CD14-positive monocyte (primary cell): ENCODE measurements at regions not wholly inside any gene's neighbourhood (a gene's known extent, or its start where the extent isn't known, plus 50 kb on each side); places are given as distances from the start of the nearest gene placed in this dataset.
"Not testable (repeated sequence)": the region's sequence is repeated elsewhere in the genome, so short reads cannot be mapped to it uniquely, and the experiment has no call there.

ENCODE experiments used
- DNase-seq, 3 donors: peaks; one replicate each; pipeline ENCODE4 v3.0.0-alpha.2; 2011 to 2022
- H2AFZ ChIP-seq: 2 replicates; pipeline ENCODE4 v1.6.0; 2012; ENCODE audit warnings: mild to moderate bottlenecking, low read depth, low read length, inconsistent platforms; ENCODE audit not compliant: insufficient read depth, poor library complexity, severe bottlenecking
- H3K27ac ChIP-seq, 2 donors: 1 replicate in 1 of 2; 2 replicates in 1 of 2; pipeline ENCODE4 v1.5.1; 2012 to 2013; ENCODE audit warnings: low read length in 2 of 2, control low read depth in 1 of 2, inconsistent platforms in 1 of 2, low read depth in 1 of 2, mild to moderate bottlenecking in 1 of 2
- H3K27me3 ChIP-seq, 2 donors: one replicate each; pipeline versions ENCODE4 v1.6.0 to v1.6.1; 2011 to 2013; ENCODE audit warnings: low read length in 2 of 2; ENCODE audit not compliant: control insufficient read depth in 2 of 2, insufficient read depth in 2 of 2
- H3K36me3 ChIP-seq, 2 donors: replicated peaks in 1 of 2; 1 replicate in 1 of 2; 2 replicates in 1 of 2; pipeline versions ENCODE4 v1.5.1 to v1.6.1; 2012 to 2013; ENCODE audit warnings: low read length in 2 of 2, control low read depth in 1 of 2, inconsistent platforms in 1 of 2, mild to moderate bottlenecking in 1 of 2; ENCODE audit not compliant: insufficient read depth in 2 of 2, control insufficient read depth in 1 of 2
- H3K4me1 ChIP-seq, 2 donors: 1 replicate in 1 of 2; 2 replicates in 1 of 2; pipeline versions ENCODE4 v1.5.1 to v1.6.1; 2012 to 2013; ENCODE audit warnings: low read length in 2 of 2, control low read depth in 1 of 2, inconsistent platforms in 1 of 2, mild to moderate bottlenecking in 1 of 2, moderate library complexity in 1 of 2; ENCODE audit not compliant: insufficient read depth in 2 of 2, control insufficient read depth in 1 of 2
- H3K4me2 ChIP-seq: replicated peaks from 2 replicates; pipeline ENCODE3; 2012; ENCODE audit warnings: low read length, moderate library complexity, mild to moderate bottlenecking; ENCODE audit not compliant: poor library complexity, severe bottlenecking; ENCODE audit errors: extremely low read depth
- H3K4me3 ChIP-seq, 3 experiments: fragments of 200-600 bp in 1 of 3; sonication (generic) in 1 of 3; replicated peaks in 1 of 3; 1 replicate in 2 of 3; 2 replicates in 1 of 3; pipeline ENCODE4 v1.5.1; 2011 to 2013; ENCODE audit warnings: low read length in 3 of 3, mild to moderate bottlenecking in 3 of 3, control low read depth in 2 of 3, low read depth in 2 of 3, inconsistent platforms in 1 of 3, moderate library complexity in 1 of 3
- H3K79me2 ChIP-seq: 2 replicates; pipeline ENCODE4 v1.6.0; 2012; ENCODE audit warnings: mild to moderate bottlenecking, control low read depth, inconsistent platforms, low read length, moderate library complexity; ENCODE audit not compliant: insufficient read depth
- H3K9ac ChIP-seq: 2 replicates; pipeline ENCODE4 v1.6.0; 2017; ENCODE audit warnings: low read length, mild to moderate bottlenecking; ENCODE audit not compliant: insufficient read depth, poor library complexity, severe bottlenecking
- H3K9me3 ChIP-seq, 2 donors: replicated peaks in 1 of 2; 1 replicate in 1 of 2; 2 replicates in 1 of 2; pipeline versions ENCODE4 v1.5.1 to v1.6.1; 2012 to 2013; ENCODE audit warnings: low read length in 2 of 2, control low read depth in 1 of 2; ENCODE audit not compliant: control insufficient read depth in 1 of 2, insufficient read depth in 1 of 2
- H4K20me1 ChIP-seq: 2 replicates; pipeline ENCODE4 v1.6.0; 2012; ENCODE audit warnings: mild to moderate bottlenecking, low read length, control low read depth, moderate library complexity; ENCODE audit not compliant: insufficient read depth
- H3K27ac Mint-ChIP-seq, 7 donors: one replicate each; pipeline ENCODE4 v1.8.0; 2020; ENCODE audit warnings: mild to moderate bottlenecking in 7 of 7, mixed read lengths in 7 of 7, moderate library complexity in 6 of 7, inconsistent platforms in 2 of 7
- H3K27me3 Mint-ChIP-seq, 3 donors: one replicate each; pipeline ENCODE4 v1.8.0; 2021 to 2022; ENCODE audit warnings: low read depth in 3 of 3, mild to moderate bottlenecking in 3 of 3, mixed read lengths in 3 of 3, moderate library complexity in 3 of 3, inconsistent platforms in 1 of 3
- H3K36me3 Mint-ChIP-seq, 2 donors: one replicate each; pipeline ENCODE4 v1.8.0; 2020; ENCODE audit warnings: mixed read lengths in 2 of 2, inconsistent platforms in 1 of 2, mild to moderate bottlenecking in 1 of 2
- H3K4me1 Mint-ChIP-seq: one replicate; pipeline ENCODE4 v1.8.0; 2020; ENCODE audit warnings: mild to moderate bottlenecking, mixed read lengths
- H3K4me3 Mint-ChIP-seq, 2 donors: one replicate each; pipeline ENCODE4 v1.8.0; 2020; ENCODE audit warnings: mild to moderate bottlenecking in 2 of 2, mixed read lengths in 2 of 2, moderate library complexity in 1 of 2
- H3K9me3 Mint-ChIP-seq, 7 donors: one replicate each; pipeline ENCODE4 v1.8.0; 2020 to 2022; ENCODE audit warnings: mixed read lengths in 7 of 7, mild to moderate bottlenecking in 6 of 7, moderate library complexity in 6 of 7, inconsistent platforms in 2 of 7
- WGBS: methylation state at CpG from one replicate; pipeline ENCODE4 v1.1.5; 2013; ENCODE audit warnings: missing lambda C conversion rate; ENCODE audit not compliant: insufficient coverage; 5-methylcytosine and 5-hydroxymethylcytosine counted together
- intact Hi-C, 2 donors: fragments of 100-400 bp; cut with micrococcal nuclease; formaldehyde crosslinking; loops; one replicate each; pipeline versions ENCODE4 v1.15.0 to v1.15.1; 2023
- TF ChIP-seq, protein P1 (sequence below): fragments of 200-600 bp; IDR thresholded peaks from one replicate; pipeline ENCODE4 v1.8.0; 2022; ENCODE audit warnings: antibody characterized with exemption, mild to moderate bottlenecking

DNA sequence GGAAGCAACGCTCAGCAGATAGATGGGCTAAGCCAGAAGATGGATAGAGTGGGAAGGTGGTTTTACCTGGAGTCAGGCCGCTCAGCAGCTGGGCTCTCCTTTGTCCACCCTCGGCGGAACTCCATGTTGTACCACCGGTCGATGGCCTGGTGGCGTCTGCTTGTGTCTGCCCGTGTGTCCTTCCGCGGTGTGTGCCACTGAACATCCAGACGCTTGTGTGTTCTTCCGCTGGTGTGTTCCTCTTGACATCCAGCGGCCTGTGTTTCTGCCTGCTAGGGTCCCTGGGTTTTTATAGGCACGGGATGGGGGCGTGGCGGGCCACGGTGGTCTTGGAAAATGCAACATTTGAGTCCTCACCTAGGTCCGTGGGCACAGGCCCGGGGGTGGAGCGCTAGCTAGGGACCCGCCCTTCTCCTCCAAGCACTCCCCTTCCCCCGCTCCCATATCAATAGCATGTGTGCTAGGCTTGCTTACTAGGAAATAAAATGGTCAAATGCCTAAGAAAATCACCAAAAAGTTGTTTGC lies 1431.7 kb upstream of the ACVR2A start:
- no peak overlapping the region for H3K4me2 ChIP-seq
- no peak for DNase-seq
- no peak overlapping the region for H3K9ac ChIP-seq
- TF ChIP-seq, protein P1, sequence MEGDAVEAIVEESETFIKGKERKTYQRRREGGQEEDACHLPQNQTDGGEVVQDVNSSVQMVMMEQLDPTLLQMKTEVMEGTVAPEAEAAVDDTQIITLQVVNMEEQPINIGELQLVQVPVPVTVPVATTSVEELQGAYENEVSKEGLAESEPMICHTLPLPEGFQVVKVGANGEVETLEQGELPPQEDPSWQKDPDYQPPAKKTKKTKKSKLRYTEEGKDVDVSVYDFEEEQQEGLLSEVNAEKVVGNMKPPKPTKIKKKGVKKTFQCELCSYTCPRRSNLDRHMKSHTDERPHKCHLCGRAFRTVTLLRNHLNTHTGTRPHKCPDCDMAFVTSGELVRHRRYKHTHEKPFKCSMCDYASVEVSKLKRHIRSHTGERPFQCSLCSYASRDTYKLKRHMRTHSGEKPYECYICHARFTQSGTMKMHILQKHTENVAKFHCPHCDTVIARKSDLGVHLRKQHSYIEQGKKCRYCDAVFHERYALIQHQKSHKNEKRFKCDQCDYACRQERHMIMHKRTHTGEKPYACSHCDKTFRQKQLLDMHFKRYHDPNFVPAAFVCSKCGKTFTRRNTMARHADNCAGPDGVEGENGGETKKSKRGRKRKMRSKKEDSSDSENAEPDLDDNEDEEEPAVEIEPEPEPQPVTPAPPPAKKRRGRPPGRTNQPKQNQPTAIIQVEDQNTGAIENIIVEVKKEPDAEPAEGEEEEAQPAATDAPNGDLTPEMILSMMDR = no peak
- H3K4me1 Mint-ChIP-seq = no peaks in the 10 kb centered on the region
- no peaks in the 10 kb centered on the region for H3K79me2 ChIP-seq
- H3K36me3 Mint-ChIP-seq = no peaks in the 10 kb centered on the region
- no peaks in the 10 kb centered on the region for H3K36me3 ChIP-seq
- H3K4me3 ChIP-seq = no peak overlapping the region
- no peaks in the 10 kb centered on the region for H3K4me1 ChIP-seq
- peaks cover 4 to 7% of the 10 kb centered on the region in 2 donors for H3K9me3 ChIP-seq
- intact Hi-C loops = no loop called here
- no peaks in the 10 kb centered on the region for H3K27me3 ChIP-seq
- WGBS = 95% methylated on average over 17 of the region's 22 CpGs
- no peaks in the 10 kb centered on the region for H4K20me1 ChIP-seq
- no peaks in the 10 kb centered on the region for H3K27me3 Mint-ChIP-seq
- no peak overlapping the region for H2AFZ ChIP-seq
- peak overlapping the region in 1 of 7 donors; percentile 25 for H3K27ac Mint-ChIP-seq
- H3K4me3 Mint-ChIP-seq = no peak overlapping the region
- peaks cover 0 to 8% (median 5%) of the 10 kb centered on the region in 7 donors for H3K9me3 Mint-ChIP-seq
- no peak overlapping the region for H3K27ac ChIP-seq

DNA sequence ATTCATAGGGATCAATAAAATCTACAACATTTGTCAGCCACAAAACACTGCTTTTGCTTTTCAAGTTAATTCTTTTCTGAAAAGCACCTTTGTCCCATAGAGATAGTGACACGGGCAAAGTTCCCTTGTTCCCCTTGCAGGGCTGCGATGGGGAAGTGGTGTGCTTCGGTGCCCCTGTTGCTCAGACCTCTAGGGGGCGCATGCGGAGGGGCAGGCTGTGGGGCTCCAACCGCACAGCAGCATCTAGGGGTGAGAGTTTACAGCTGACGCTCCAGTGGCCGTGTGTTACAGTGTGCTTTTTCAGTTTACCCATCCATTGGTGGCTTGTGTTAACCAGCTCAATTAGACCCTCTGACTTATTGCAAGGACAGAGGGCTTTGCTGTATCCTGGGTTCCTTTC lies 1432.2 kb upstream of the ACVR2A start:
- Histone ChIP-seq H3K9me3 (peaks cover 4 to 7% of the 10 kb centered on the region in 2 donors), H3K4me1 (no peaks in the 10 kb centered on the region), H4K20me1 (no peaks in the 10 kb centered on the region), H3K79me2 (no peaks in the 10 kb centered on the region), H3K27ac (no peak overlapping the region), H2AFZ (no peak overlapping the region), H3K36me3 (no peaks in the 10 kb centered on the region), H3K4me2 (no peak overlapping the region), H3K27me3 (no peaks in the 10 kb centered on the region), H3K4me3 (no peak overlapping the region), H3K9ac (no peak overlapping the region)
- H3K9me3 Mint-ChIP-seq = peaks cover 0 to 8% (median 5%) of the 10 kb centered on the region in 7 donors
- WGBS = 87% methylated on average over 4 of the region's 8 CpGs
- no peaks in the 10 kb centered on the region for H3K36me3 Mint-ChIP-seq
- H3K27me3 Mint-ChIP-seq = no peaks in the 10 kb centered on the region
- no peak overlapping the region for H3K27ac Mint-ChIP-seq
- TF ChIP-seq, protein P1 = no peak
- no peak overlapping the region for H3K4me3 Mint-ChIP-seq
- intact Hi-C loops = no loop called here
- no peak for DNase-seq
- no peaks in the 10 kb centered on the region for H3K4me1 Mint-ChIP-seq

DNA sequence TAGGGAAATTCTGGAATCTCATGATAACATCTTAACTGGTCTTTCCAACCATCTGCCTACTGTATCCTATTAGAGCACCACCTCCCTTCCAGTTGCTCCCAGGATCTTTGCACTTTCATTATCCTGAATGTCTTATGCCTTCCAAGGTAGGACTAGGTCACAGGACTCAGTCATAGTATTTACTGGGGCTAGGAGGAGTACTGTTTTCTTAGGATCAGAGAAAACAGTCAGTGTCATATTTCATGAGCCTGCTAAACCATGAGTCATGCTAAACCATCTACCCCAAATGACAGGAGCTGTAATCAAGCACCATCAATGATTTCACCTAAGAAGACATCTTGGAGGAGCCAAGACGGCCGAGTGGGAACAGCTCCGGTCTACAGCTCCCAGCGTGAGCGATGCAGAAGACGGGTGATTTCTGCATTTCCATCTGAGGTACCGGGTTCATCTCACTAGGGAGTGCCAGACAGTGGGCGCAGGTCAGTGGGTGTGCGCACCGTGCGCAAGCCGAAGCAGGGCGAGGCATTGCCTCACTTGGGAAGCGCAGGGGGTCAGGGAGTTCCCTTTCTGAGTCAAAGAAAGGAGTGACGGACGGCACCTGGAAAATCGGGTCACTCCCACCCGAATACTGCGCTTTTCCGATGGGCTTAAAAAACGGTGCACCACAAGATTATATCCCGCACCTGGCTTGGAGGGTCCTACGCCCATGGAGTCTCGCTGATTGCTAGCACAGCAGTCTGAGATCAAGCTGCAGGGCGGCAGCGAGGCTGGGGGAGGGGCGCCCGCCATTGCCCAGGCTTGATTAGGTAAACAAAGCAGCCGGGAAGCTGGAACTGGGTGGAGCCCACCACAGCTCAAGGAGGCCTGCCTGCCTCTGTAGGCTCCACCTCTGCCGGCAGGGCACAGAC lies 1439.2 kb upstream of the ACVR2A start:
- H3K4me1 ChIP-seq, H3K27ac ChIP-seq, H2AFZ ChIP-seq, DNase-seq, H3K27me3 ChIP-seq, H4K20me1 ChIP-seq, H3K36me3 ChIP-seq, H3K4me3 ChIP-seq, H3K27me3 Mint-ChIP-seq, H3K79me2 ChIP-seq, H3K4me1 Mint-ChIP-seq, H3K36me3 Mint-ChIP-seq, intact Hi-C loops, H3K9ac ChIP-seq, H3K4me2 ChIP-seq, H3K4me3 Mint-ChIP-seq: not testable (repeated sequence)
- peaks cover 7 to 20% of the 10 kb centered on the region in 2 donors for H3K9me3 ChIP-seq
- H3K9me3 Mint-ChIP-seq = peaks cover 19 to 31% (median 28%) of the 10 kb centered on the region in 7 donors
- WGBS = 70% methylated on average over 5 of the region's 30 CpGs
- H3K27ac Mint-ChIP-seq = peak overlapping the region in 1 of 7 donors; percentile 20
